ENCODE measurements at regions not wholly inside any gene's neighbourhood (a gene's known extent, or its start where the extent isn't known, plus 50 kb on each side); places are given as distances from the start of the nearest gene placed in this dataset.

- peak in 1 of 6 donors; percentile 32 for DNase-seq (ENCODE audit: low read depth in 4 of 6, low spot score in 6 of 6)
- Histone ChIP-seq H3K27ac (ENCODE audit: low read depth, low read length) (no peak overlapping the region), H3K36me3 (ENCODE audit: control insufficient read depth, insufficient read depth, low read length) (no peaks in the 10 kb centered on the region), H3K27me3 (ENCODE audit: control insufficient read depth, insufficient read depth, low read length) (no peaks in the 10 kb centered on the region), H3K4me1 (ENCODE audit: control insufficient read depth, insufficient read depth, low read length) (no peaks in the 10 kb centered on the region), H3K4me3 (ENCODE audit: low read depth, low read length) (no peak overlapping the region), H3K9me3 (ENCODE audit: control insufficient read depth, insufficient read depth, low read length) (no peaks in the 10 kb centered on the region)
- WGBS (ENCODE audit: insufficient coverage), result no CpG with 5 or more reads among the region's 1 CpG
Observed at GRCh38 chr5:63553073-63553472, 409.2 kb downstream of the HTR1A start.

- H3K9me3 ChIP-seq (ENCODE audit: control insufficient read depth, insufficient read depth, low read length), result no peaks in the 10 kb centered on the region
- no peak for DNase-seq (ENCODE audit: low read depth in 4 of 6, low spot score in 6 of 6)
- H3K4me1 ChIP-seq (ENCODE audit: control insufficient read depth, insufficient read depth, low read length), result no peaks in the 10 kb centered on the region
- H3K4me3 ChIP-seq (ENCODE audit: low read depth, low read length), result no peak overlapping the region
- H3K36me3 ChIP-seq (ENCODE audit: control insufficient read depth, insufficient read depth, low read length), result no peaks in the 10 kb centered on the region
- H3K27me3 ChIP-seq (ENCODE audit: control insufficient read depth, insufficient read depth, low read length), result no peaks in the 10 kb centered on the region
- H3K27ac ChIP-seq (ENCODE audit: low read depth, low read length), result no peak overlapping the region
Observed at GRCh38 chr5:63535840-63536602, 426.2 kb downstream of the HTR1A start.

- 83% methylated on average over 1 of the region's 1 CpG for WGBS (ENCODE audit: insufficient coverage)
- no peaks in the 10 kb centered on the region for H3K27me3 ChIP-seq (ENCODE audit: control insufficient read depth, insufficient read depth, low read length)
- DNase-seq (ENCODE audit: low read depth in 4 of 6, low spot score in 6 of 6), result no peak
- H3K27ac ChIP-seq (ENCODE audit: low read depth, low read length), result no peak overlapping the region
- no peak overlapping the region for H3K4me3 ChIP-seq (ENCODE audit: low read depth, low read length)
- no peaks in the 10 kb centered on the region for H3K36me3 ChIP-seq (ENCODE audit: control insufficient read depth, insufficient read depth, low read length)
- no peaks in the 10 kb centered on the region for H3K9me3 ChIP-seq (ENCODE audit: control insufficient read depth, insufficient read depth, low read length)
- no peaks in the 10 kb centered on the region for H3K4me1 ChIP-seq (ENCODE audit: control insufficient read depth, insufficient read depth, low read length)
Observed at GRCh38 chr5:63524281-63524680, 438.0 kb downstream of the HTR1A start.

GRCh38 chr5:63516006-63516405, 446.2 kb downstream of the HTR1A start:
- peak in 1 of 6 donors; percentile 64 for DNase-seq (ENCODE audit: low read depth in 4 of 6, low spot score in 6 of 6)
- no peak overlapping the region for H3K27ac ChIP-seq (ENCODE audit: low read depth, low read length)

GRCh38 chr5:63500242-63500641, 462.0 kb downstream of the HTR1A start:
- DNase-seq (ENCODE audit: low read depth in 4 of 6, low spot score in 6 of 6), result no peak
- no CpG with 5 or more reads among the region's 3 CpGs for WGBS (ENCODE audit: insufficient coverage)
- no peaks in the 10 kb centered on the region for H3K27me3 ChIP-seq (ENCODE audit: control insufficient read depth, insufficient read depth, low read length)
- no peak overlapping the region for H3K4me3 ChIP-seq (ENCODE audit: low read depth, low read length)
- H3K27ac ChIP-seq (ENCODE audit: low read depth, low read length), result no peak overlapping the region
- H3K36me3 ChIP-seq (ENCODE audit: control insufficient read depth, insufficient read depth, low read length), result no peaks in the 10 kb centered on the region
- no peaks in the 10 kb centered on the region for H3K9me3 ChIP-seq (ENCODE audit: control insufficient read depth, insufficient read depth, low read length)
- H3K4me1 ChIP-seq (ENCODE audit: control insufficient read depth, insufficient read depth, low read length), result no peaks in the 10 kb centered on the region

More at GRCh38 chr5:63516006-63516405, 446.2 kb downstream of the HTR1A start:
- Histone ChIP-seq H3K4me3 (ENCODE audit: low read depth, low read length) (no peak overlapping the region), H3K27me3 (ENCODE audit: control insufficient read depth, insufficient read depth, low read length) (no peaks in the 10 kb centered on the region), H3K4me1 (ENCODE audit: control insufficient read depth, insufficient read depth, low read length) (no peaks in the 10 kb centered on the region), H3K9me3 (ENCODE audit: control insufficient read depth, insufficient read depth, low read length) (no peaks in the 10 kb centered on the region), H3K36me3 (ENCODE audit: control insufficient read depth, insufficient read depth, low read length) (no peaks in the 10 kb centered on the region)

- no peak overlapping the region for H3K4me3 ChIP-seq (ENCODE audit: low read depth, low read length)
- H3K4me1 ChIP-seq (ENCODE audit: control insufficient read depth, insufficient read depth, low read length), result no peaks in the 10 kb centered on the region
- H3K27ac ChIP-seq (ENCODE audit: low read depth, low read length), result no peak overlapping the region
- H3K36me3 ChIP-seq (ENCODE audit: control insufficient read depth, insufficient read depth, low read length), result no peaks in the 10 kb centered on the region
- no peaks in the 10 kb centered on the region for H3K9me3 ChIP-seq (ENCODE audit: control insufficient read depth, insufficient read depth, low read length)
- no peak for DNase-seq (ENCODE audit: low read depth in 4 of 6, low spot score in 6 of 6)
- no peaks in the 10 kb centered on the region for H3K27me3 ChIP-seq (ENCODE audit: control insufficient read depth, insufficient read depth, low read length)
Observed at GRCh38 chr5:63495225-63495624, 467.0 kb downstream of the HTR1A start.

GRCh38 chr5:63483338-63483737, 478.9 kb downstream of the HTR1A start:
- no peak for DNase-seq (ENCODE audit: low read depth in 4 of 6, low spot score in 6 of 6)
- Histone ChIP-seq H3K27ac (ENCODE audit: low read depth, low read length) (no peak overlapping the region), H3K4me3 (ENCODE audit: low read depth, low read length) (no peak overlapping the region), H3K4me1 (ENCODE audit: control insufficient read depth, insufficient read depth, low read length) (no peaks in the 10 kb centered on the region), H3K36me3 (ENCODE audit: control insufficient read depth, insufficient read depth, low read length) (no peaks in the 10 kb centered on the region), H3K9me3 (ENCODE audit: control insufficient read depth, insufficient read depth, low read length) (peaks cover 9% of the 10 kb centered on the region), H3K27me3 (ENCODE audit: control insufficient read depth, insufficient read depth, low read length) (no peaks in the 10 kb centered on the region)
- WGBS (ENCODE audit: insufficient coverage), result 81% methylated on average over 1 of the region's 1 CpG

GRCh38 chr5:63473335-63473967, 488.8 kb downstream of the HTR1A start:
- no CpG with 5 or more reads among the region's 1 CpG for WGBS (ENCODE audit: insufficient coverage)
- no peak overlapping the region for H3K27ac ChIP-seq (ENCODE audit: low read depth, low read length)
- H3K4me3 ChIP-seq (ENCODE audit: low read depth, low read length), result no peak overlapping the region
- H3K27me3 ChIP-seq (ENCODE audit: control insufficient read depth, insufficient read depth, low read length), result no peaks in the 10 kb centered on the region
- no peaks in the 10 kb centered on the region for H3K36me3 ChIP-seq (ENCODE audit: control insufficient read depth, insufficient read depth, low read length)
- peaks cover 2% of the 10 kb centered on the region for H3K9me3 ChIP-seq (ENCODE audit: control insufficient read depth, insufficient read depth, low read length)
- no peak for DNase-seq (ENCODE audit: low read depth in 4 of 6, low spot score in 6 of 6)
- no peaks in the 10 kb centered on the region for H3K4me1 ChIP-seq (ENCODE audit: control insufficient read depth, insufficient read depth, low read length)

- no peaks in the 10 kb centered on the region for H3K27me3 ChIP-seq (ENCODE audit: control insufficient read depth, insufficient read depth, low read length)
- H3K36me3 ChIP-seq (ENCODE audit: control insufficient read depth, insufficient read depth, low read length), result no peaks in the 10 kb centered on the region
- no peak overlapping the region for H3K27ac ChIP-seq (ENCODE audit: low read depth, low read length)
- no peak overlapping the region for H3K4me3 ChIP-seq (ENCODE audit: low read depth, low read length)
- no peak for DNase-seq (ENCODE audit: low read depth in 4 of 6, low spot score in 6 of 6)
- peaks cover 2% of the 10 kb centered on the region for H3K9me3 ChIP-seq (ENCODE audit: control insufficient read depth, insufficient read depth, low read length)
- no peaks in the 10 kb centered on the region for H3K4me1 ChIP-seq (ENCODE audit: control insufficient read depth, insufficient read depth, low read length)
- WGBS (ENCODE audit: insufficient coverage), result no CpG with 5 or more reads among the region's 1 CpG
Observed at GRCh38 chr5:63456279-63456678, 506.0 kb downstream of the HTR1A start.

GRCh38 chr5:63451188-63451587, 511.1 kb downstream of the HTR1A start:
- Histone ChIP-seq H3K4me1 (ENCODE audit: control insufficient read depth, insufficient read depth, low read length) (no peaks in the 10 kb centered on the region), H3K27me3 (ENCODE audit: control insufficient read depth, insufficient read depth, low read length) (no peaks in the 10 kb centered on the region), H3K4me3 (ENCODE audit: low read depth, low read length) (no peak overlapping the region), H3K36me3 (ENCODE audit: control insufficient read depth, insufficient read depth, low read length) (no peaks in the 10 kb centered on the region), H3K27ac (ENCODE audit: low read depth, low read length) (no peak overlapping the region), H3K9me3 (ENCODE audit: control insufficient read depth, insufficient read depth, low read length) (no peaks in the 10 kb centered on the region)
- WGBS (ENCODE audit: insufficient coverage), result no CpG with 5 or more reads among the region's 2 CpGs
- no peak for DNase-seq (ENCODE audit: low read depth in 4 of 6, low spot score in 6 of 6)

Measured in spinal cord (tissue), 9 donors.